K562 (cell line): ENCODE measurements at regions not wholly inside any gene's neighbourhood (a gene's known extent, or its start where the extent isn't known, plus 50 kb on each side); places are given as distances from the start of the nearest gene placed in this dataset.
A peak's percentile ranks its signal among the peaks of the same experiment; 100 is the strongest.

Experiments used
- ATAC-seq: fragments of 200-7000 bp; cut with Tn5 transposase; 3 replicates; pipeline ENCODE4 v1.9.1; 2020; ENCODE audit warnings: moderate library complexity
- BruUV-seq: library from RNA; stranded (reverse); fragments of 400-500 nt; replicated peaks from 2 replicates; lab custom pipeline; 2021; lab: Mats Ljungman, UMichigan
- CTCF ChIA-PET: fragments of 300-600 bp; formaldehyde crosslinking; extraction: SDS; loops from one replicate; lab custom pipeline; 2021; ENCODE audit warnings: low intra/inter-chr PET ratio; lab: Yijun Ruan, JAX
- POLR2A ChIA-PET: fragments of 300-600, 350-650 bp; sonication (Branson Sonifier 250); formaldehyde crosslinking; extraction: SDS; loops from one replicate; lab custom pipeline; 2021; ENCODE audit warnings: antibody characterized with exemption, inconsistent platforms; lab: Yijun Ruan, JAX
- DNase-seq, 4 experiments: peaks; one replicate each; pipeline versions ENCODE4 v3.0.0 to v3.0.0-alpha.2; 2011 to 2018; ENCODE audit warnings: low spot score in 3 of 4, mixed read lengths in 3 of 4; ENCODE audit errors: extremely low read depth in 1 of 4
- FAIRE-seq: peaks from 2 replicates; lab custom pipeline; 2011; peaks lifted over from hg19 to GRCh38; lab: Jason Lieb, UNC
- H2AFZ ChIP-seq: 2 replicates; pipeline ENCODE4 v1.6.0; 2011; ENCODE audit warnings: low read depth, low read length, control low read depth, inconsistent platforms
- H3K27ac ChIP-seq: fragments of 200-600 bp; 3 replicates; pipeline ENCODE4 v1.8.0; 2011; ENCODE audit warnings: low read depth, mild to moderate bottlenecking, control low read depth, inconsistent platforms, low read length, moderate library complexity, mixed read lengths; ENCODE audit errors: extremely low read depth
- H3K27me3 ChIP-seq, 2 experiments: fragments of 300-600 bp in 1 of 2; 2 replicates in 1 of 2; 3 replicates in 1 of 2; pipeline versions ENCODE4 v1.6.0 to v1.8.0; 2011; ENCODE audit warnings: inconsistent platforms in 2 of 2, low read length in 2 of 2, mild to moderate bottlenecking in 1 of 2, mixed read lengths in 1 of 2, moderate library complexity in 1 of 2; ENCODE audit not compliant: control insufficient read depth in 2 of 2, insufficient read depth in 2 of 2
- H3K36me3 ChIP-seq: fragments of 300-600 bp; 3 replicates; pipeline ENCODE4 v1.8.0; 2011; ENCODE audit warnings: mild to moderate bottlenecking, low read length, inconsistent platforms; ENCODE audit not compliant: control insufficient read depth, insufficient read depth
- H3K4me1 ChIP-seq, 2 experiments: fragments of 200-600 bp in 1 of 2; replicated peaks in 1 of 2; 2 replicates in 1 of 2; 3 replicates in 1 of 2; pipeline versions ENCODE4 v1.5.1 to v1.8.0; 2011; ENCODE audit warnings: inconsistent platforms in 2 of 2, low read length in 2 of 2, mild to moderate bottlenecking in 1 of 2, mixed read lengths in 1 of 2, moderate library complexity in 1 of 2; ENCODE audit not compliant: control insufficient read depth in 2 of 2, insufficient read depth in 2 of 2
- H3K4me2 ChIP-seq: 2 replicates; pipeline ENCODE4 v1.6.1; 2011; ENCODE audit warnings: low read length, control low read depth, inconsistent platforms, mixed read lengths; ENCODE audit not compliant: insufficient read depth
- H3K4me3 ChIP-seq: fragments of 200-600 bp; sonication (generic), shearing (Covaris generic); 2 replicates; pipeline ENCODE4 v1.5.1; 2016; ENCODE audit warnings: control low read depth, inconsistent platforms
- H3K79me2 ChIP-seq: fragments of 200-600 bp; 3 replicates; pipeline ENCODE4 v1.8.0; 2011; ENCODE audit warnings: low read length, inconsistent platforms; ENCODE audit not compliant: control insufficient read depth, insufficient read depth
- H3K9ac ChIP-seq, 2 experiments: 2 replicates each; pipeline versions ENCODE4 v1.6.0 to v1.6.1; 2011; ENCODE audit warnings: low read depth in 2 of 2, low read length in 2 of 2, control low read depth in 1 of 2, inconsistent platforms in 1 of 2, mild to moderate bottlenecking in 1 of 2, mixed read lengths in 1 of 2; ENCODE audit not compliant: insufficient read depth in 1 of 2
- H3K9me1 ChIP-seq: one replicate; pipeline ENCODE4 v1.6.0; 2011; ENCODE audit warnings: inconsistent platforms, mild to moderate bottlenecking, low read length, moderate library complexity; ENCODE audit not compliant: control insufficient read depth, insufficient read depth
- H3K9me3 ChIP-seq: replicated peaks from 2 replicates; pipeline ENCODE4 v1.5.1; 2011; ENCODE audit warnings: low read depth, low read length, inconsistent platforms; ENCODE audit not compliant: control insufficient read depth, insufficient read depth
- H4K20me1 ChIP-seq: replicated peaks from 2 replicates; pipeline ENCODE4 v1.6.1; 2011; ENCODE audit warnings: low read length, inconsistent platforms, mixed read lengths; ENCODE audit not compliant: control insufficient read depth, insufficient read depth
- REST ChIP-seq, 2 experiments: fragments of 450-650 bp; formaldehyde crosslinking in 1 of 2; IDR thresholded peaks; 2 replicates each; pipeline versions ENCODE4 v1.4.0 to v1.6.1; 2014 to 2020; ENCODE audit warnings: mild to moderate bottlenecking in 2 of 2, borderline replicate concordance in 1 of 2, low read depth in 1 of 2
- RFX1 ChIP-seq: fragments of 450-650 bp; IDR thresholded peaks from 2 replicates; pipeline ENCODE4 v1.6.1; 2016; ENCODE audit warnings: mild to moderate bottlenecking, moderate library complexity
- RNF219 ChIP-seq: fragments of 250-450 bp; sonication (Bioruptor Pico); IDR thresholded peaks from 2 replicates; pipeline ENCODE4 v1.5.0; 2022; ENCODE audit warnings: mild to moderate bottlenecking
- ZNF121 ChIP-seq: sonication (generic); formaldehyde crosslinking; conservative IDR thresholded peaks from 2 replicates; pipeline ENCODE4 v1.8.0; 2022; ENCODE audit warnings: missing genetic modification reagents
- ZNF717 ChIP-seq: fragments of 250-450 bp; sonication (Bioruptor Pico); IDR thresholded peaks from 2 replicates; pipeline ENCODE4 v1.5.0; 2021
- WGBS: fragments of 100-300 bp; shearing (Covaris generic); methylation state at CpG from one replicate; pipeline ENCODE4 v1.1.6; 2016; ENCODE audit warnings: low coverage, mixed read lengths; ENCODE audit not compliant: insufficient coverage; ENCODE audit errors: missing lambda C conversion rate; 5-methylcytosine and 5-hydroxymethylcytosine counted together
- in situ Hi-C: fragments of 300-500 bp; cut with MboI; formaldehyde crosslinking; loops from 4 replicates; pipeline ENCODE4 v1.15.0; 2018; ENCODE audit warnings: inconsistent platforms, mixed read lengths
- intact Hi-C: fragments of 100-400 bp; cut with micrococcal nuclease; formaldehyde crosslinking; loops from 2 replicates; pipeline ENCODE4 v1.14.2; 2022

GRCh38 chr6:14501240-14501639 is 383.7 kb downstream of the CD83 start:
- Histone ChIP-seq H2AFZ (no peak overlapping the region), H3K79me2 (no peaks in the 10 kb centered on the region), H3K27ac (no peak overlapping the region), H3K9me1 (no peaks in the 10 kb centered on the region), H3K4me2 (no peak overlapping the region), H3K9ac (no peak overlapping the region), H3K36me3 (no peaks in the 10 kb centered on the region), H3K4me3 (no peak overlapping the region), H3K27me3 (no peaks in the 10 kb centered on the region), H3K4me1 (peaks cover 5 to 13% of the 10 kb centered on the region in 2 experiments; a peak in 4 of 5 replicates), H4K20me1 (no peaks in the 10 kb centered on the region), H3K9me3 (no peaks in the 10 kb centered on the region)
- in situ Hi-C loops = no loop called here
- ATAC-seq (no peak), DNase-seq (no peak), FAIRE-seq (no peak)
- BruUV-seq = no TSS peak
- WGBS = 85% methylated on average over 7 of the region's 7 CpGs
- intact Hi-C loops = no loop called here
- ChIA-PET CTCF (no interaction called here), POLR2A (interaction anchor here (0.5 to 1.3 kb wide), 2 partner anchors 9 to 321 kb away, joined by 3 to 4 read pairs; no protein-coding TSS in a partner anchor)
- TF ChIP-seq ZNF717 (no peak), ZNF121 (CRISPR knock-in tag) (no peak), REST (IDR thresholded peaks at IDR 0.05; ENCODE audit: borderline replicate concordance) (no peak), REST (CRISPR knock-in tag; IDR thresholded peaks at IDR 0.05; ENCODE audit: low read depth) (no peak), RNF219 (CRISPR knock-in tag) (no peak), RFX1 (peak; percentile 18; the same call in 1 of the 2 replicates)
